A549 (cell line): ENCODE measurements at regions not wholly inside any gene's neighbourhood (a gene's known extent, or its start where the extent isn't known, plus 50 kb on each side); places are given as distances from the start of the nearest gene placed in this dataset.

Source experiments
- ATAC-seq, 2 experiments: fragments of 200-7000 bp in 1 of 2; fragments of >200 bp in 1 of 2; cut with Nextera tagmentation in 1 of 2; cut with Tn5 transposase in 1 of 2; 3 replicates each; pipeline versions ENCODE4 v1.8.0 to v1.9.1; 2018 to 2020; ENCODE audit warnings: mild to moderate bottlenecking in 1 of 2, moderate library complexity in 1 of 2
- CTCF ChIA-PET: fragments of 300-600 bp; sonication (Branson Sonifier 250); formaldehyde crosslinking; extraction: SDS; loops from one replicate; lab custom pipeline; 2021; ENCODE audit warnings: antibody characterized with exemption, inconsistent platforms; lab: Yijun Ruan, JAX
- POLR2A ChIA-PET: fragments of 350-600 bp; formaldehyde crosslinking; extraction: SDS; loops from one replicate; lab custom pipeline; 2021; ENCODE audit warnings: antibody characterized with exemption, inconsistent platforms; lab: Yijun Ruan, JAX
- DNase-seq, 2 experiments: peaks; one replicate each; pipeline versions ENCODE4 v3.0.0 to v3.0.0-alpha.2; 2011 to 2016; ENCODE audit warnings: low read depth in 1 of 2, low spot score in 1 of 2
- FAIRE-seq: peaks from 2 replicates; lab custom pipeline; 2011; peaks lifted over from hg19 to GRCh38; lab: Jason Lieb, UNC
- H3K27ac ChIP-seq, 2 experiments: fragments of >200 bp; sonication (Bioruptor Twin); formaldehyde crosslinking; 3 replicates each; pipeline ENCODE4 v1.5.1; 2016 to 2017
- H3K4me1 ChIP-seq: fragments of >200 bp; sonication (Bioruptor Twin); formaldehyde crosslinking; 3 replicates; pipeline ENCODE4 v1.6.1; 2016
- H3K4me2 ChIP-seq: fragments of >200 bp; sonication (Bioruptor Twin); formaldehyde crosslinking; 3 replicates; pipeline ENCODE4 v1.6.1; 2016
- H3K4me3 ChIP-seq: fragments of >200 bp; sonication (Bioruptor Twin); formaldehyde crosslinking; 3 replicates; pipeline ENCODE4 v1.5.1; 2016
- H3K9me3 ChIP-seq: fragments of >200 bp; sonication (Bioruptor Twin); formaldehyde crosslinking; 3 replicates; pipeline ENCODE4 v1.6.1; 2016
- CEBPB ChIP-seq, 2 experiments: fragments of >200 bp in 1 of 2; sonication (Bioruptor Twin) in 1 of 2; formaldehyde crosslinking in 1 of 2; IDR thresholded peaks; 2 replicates each; pipeline ENCODE4 v1.6.1; 2012 to 2016
- CHD2 ChIP-seq: fragments of 150-350 bp; IDR thresholded peaks from 2 replicates; pipeline ENCODE4 v1.6.1; 2014; ENCODE audit warnings: low read length; ENCODE audit not compliant: partially characterized antibody
- EHMT2 ChIP-seq: fragments of 200-600 bp; sonication (generic); IDR thresholded peaks from 2 replicates; pipeline ENCODE4 v1.6.1; 2016; ENCODE audit warnings: antibody characterized with exemption, low read depth, mild to moderate bottlenecking, moderate library complexity
- EP300 ChIP-seq, 2 experiments: fragments of >200 bp; sonication (Bioruptor Twin); formaldehyde crosslinking; IDR thresholded peaks; 2 replicates in 1 of 2; 3 replicates in 1 of 2; pipeline ENCODE4 v1.6.1; 2016 to 2017
- ESRRA ChIP-seq: fragments of 150-350 bp; IDR thresholded peaks from 2 replicates; pipeline ENCODE4 v1.6.1; 2014; ENCODE audit warnings: mild to moderate bottlenecking, low read length, borderline replicate concordance
- FOSL2 ChIP-seq, 2 experiments: fragments of 450-650 bp in 1 of 2; fragments of >200 bp in 1 of 2; sonication (Bioruptor Twin) in 1 of 2; formaldehyde crosslinking; IDR thresholded peaks; 2 replicates each; pipeline versions ENCODE4 v1.5.0 to v1.6.1; 2016 to 2020; ENCODE audit warnings: mild to moderate bottlenecking in 1 of 2, moderate library complexity in 1 of 2
- FOXS1 ChIP-seq: fragments of 250-450 bp; sonication (Bioruptor Pico); IDR thresholded peaks from 2 replicates; pipeline ENCODE4 v1.5.0; 2020; ENCODE audit warnings: mild to moderate bottlenecking, moderate library complexity
- GATA3 ChIP-seq: IDR thresholded peaks from 2 replicates; pipeline ENCODE4 v1.6.1; 2012; ENCODE audit warnings: borderline replicate concordance
- HDAC2 ChIP-seq: fragments of 200-600 bp; sonication (generic); IDR thresholded peaks from 2 replicates; pipeline ENCODE4 v1.6.1; 2016
- JUN ChIP-seq, 2 experiments: fragments of >200 bp; sonication (Bioruptor Twin); formaldehyde crosslinking; IDR thresholded peaks; 2 replicates in 1 of 2; 3 replicates in 1 of 2; pipeline ENCODE4 v1.6.1; 2016 to 2017
- MYC ChIP-seq: IDR thresholded peaks from 2 replicates; pipeline ENCODE4 v1.6.1; 2012; ENCODE audit warnings: mild to moderate bottlenecking, inconsistent platforms, low read length, improper control_type of control experiment, borderline replicate concordance
- NFE2L2 ChIP-seq: fragments of 150-350 bp; conservative IDR thresholded peaks from 2 replicates; pipeline ENCODE4 v1.6.1; 2014; ENCODE audit warnings: low read length
- RCOR1 ChIP-seq: fragments of 150-350 bp; IDR thresholded peaks from 2 replicates; pipeline ENCODE4 v1.6.1; 2014; ENCODE audit warnings: antibody characterized with exemption, low read length, low read depth
- RFX5 ChIP-seq: fragments of 450-650 bp; IDR thresholded peaks from 2 replicates; pipeline ENCODE4 v1.7.1; 2014; ENCODE audit warnings: antibody characterized with exemption, mild to moderate bottlenecking, moderate library complexity
- SMC3 ChIP-seq: fragments of >200 bp; sonication (Bioruptor Twin); formaldehyde crosslinking; IDR thresholded peaks from 3 replicates; pipeline ENCODE4 v1.6.1; 2018; ENCODE audit warnings: inconsistent platforms
- TFCP2L1 ChIP-seq: fragments of 250-450 bp; sonication (Bioruptor Pico); IDR thresholded peaks from 2 replicates; pipeline ENCODE4 v1.5.0; 2021; ENCODE audit warnings: mild to moderate bottlenecking
- TP53 ChIP-seq: fragments of 250-450 bp; sonication (Bioruptor Pico); IDR thresholded peaks from 2 replicates; pipeline ENCODE4 v1.5.0; 2021; ENCODE audit warnings: mild to moderate bottlenecking, moderate library complexity
- ZNF302 ChIP-seq: fragments of 250-450 bp; sonication (Bioruptor Pico); IDR thresholded peaks from 2 replicates; pipeline ENCODE4 v1.9.0; 2021; ENCODE audit warnings: inconsistent platforms, mild to moderate bottlenecking, moderate library complexity
- whole genome bisulfite sequencing: methylation state at CpG from one replicate; pipeline ENCODE4 v1.1.6; 2017; ENCODE audit errors: missing lambda C conversion rate; 5-methylcytosine and 5-hydroxymethylcytosine counted together
- TF ChIP-seq, protein P1 (sequence below): fragments of 450-650 bp; IDR thresholded peaks from 2 replicates; pipeline ENCODE4 v1.6.1; 2014; ENCODE audit warnings: antibody characterized with exemption
- TF ChIP-seq, protein P2 (sequence below): fragments of 250-450 bp; sonication (Bioruptor Pico); IDR thresholded peaks from 2 replicates; pipeline ENCODE4 v1.5.0; 2021; ENCODE audit warnings: mild to moderate bottlenecking, moderate library complexity, borderline replicate concordance
- TF ChIP-seq, protein P3 (sequence below): IDR thresholded peaks from 2 replicates; pipeline ENCODE4 v1.6.1; 2012
- TF ChIP-seq, protein P4 (sequence below): fragments of 150-350 bp; IDR thresholded peaks from 2 replicates; pipeline ENCODE4 v1.6.1; 2014; ENCODE audit warnings: low read depth, mild to moderate bottlenecking, low read length
- TF ChIP-seq, protein P5 (sequence below): fragments of >200 bp; sonication (Bioruptor Twin); formaldehyde crosslinking; IDR thresholded peaks from 3 replicates; pipeline ENCODE4 v1.5.1; 2016

DNA sequence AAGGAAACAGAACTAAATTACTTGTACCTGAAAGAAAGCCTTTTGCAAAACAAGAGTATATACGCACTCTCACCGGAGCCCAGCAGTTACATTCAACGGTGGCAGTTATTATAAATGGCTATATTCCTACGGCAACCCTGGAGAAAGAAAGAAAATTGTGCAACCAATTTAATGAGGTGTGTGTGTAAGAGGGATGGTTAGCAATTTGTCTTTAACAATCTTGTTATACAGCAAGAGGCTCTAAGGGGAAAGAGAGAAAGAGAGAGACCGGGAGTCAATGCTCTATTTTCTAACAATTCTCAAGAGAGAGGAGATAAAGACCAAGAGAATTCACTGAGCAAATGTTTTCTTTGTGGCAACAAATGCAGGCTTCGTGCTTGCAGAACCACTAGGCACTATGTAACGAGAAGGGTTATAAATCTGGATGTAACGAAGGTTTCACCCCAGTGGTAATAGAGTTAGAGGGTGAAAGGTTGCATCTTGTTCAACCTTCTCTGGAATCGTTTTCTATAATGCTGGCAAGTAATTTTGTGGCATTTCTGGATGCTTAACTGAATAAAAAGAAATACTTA is 359.1 kb upstream of the SPRED2 start:
- ATAC-seq = no peak
- POLR2A ChIA-PET = no interaction called here
- DNase-seq = no peak
- no peak overlapping the region for H3K4me2 ChIP-seq
- 29% methylated on average over 9 of the region's 9 CpGs for WGBS
- TF ChIP-seq GATA3 = no peak
- TF ChIP-seq EP300 (IDR thresholded peaks at IDR 0.05) = no peak
- TF ChIP-seq, protein P1, sequence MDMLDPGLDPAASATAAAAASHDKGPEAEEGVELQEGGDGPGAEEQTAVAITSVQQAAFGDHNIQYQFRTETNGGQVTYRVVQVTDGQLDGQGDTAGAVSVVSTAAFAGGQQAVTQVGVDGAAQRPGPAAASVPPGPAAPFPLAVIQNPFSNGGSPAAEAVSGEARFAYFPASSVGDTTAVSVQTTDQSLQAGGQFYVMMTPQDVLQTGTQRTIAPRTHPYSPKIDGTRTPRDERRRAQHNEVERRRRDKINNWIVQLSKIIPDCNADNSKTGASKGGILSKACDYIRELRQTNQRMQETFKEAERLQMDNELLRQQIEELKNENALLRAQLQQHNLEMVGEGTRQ = no peak
- TF ChIP-seq EHMT2 = no peak
- TF ChIP-seq, protein P2, sequence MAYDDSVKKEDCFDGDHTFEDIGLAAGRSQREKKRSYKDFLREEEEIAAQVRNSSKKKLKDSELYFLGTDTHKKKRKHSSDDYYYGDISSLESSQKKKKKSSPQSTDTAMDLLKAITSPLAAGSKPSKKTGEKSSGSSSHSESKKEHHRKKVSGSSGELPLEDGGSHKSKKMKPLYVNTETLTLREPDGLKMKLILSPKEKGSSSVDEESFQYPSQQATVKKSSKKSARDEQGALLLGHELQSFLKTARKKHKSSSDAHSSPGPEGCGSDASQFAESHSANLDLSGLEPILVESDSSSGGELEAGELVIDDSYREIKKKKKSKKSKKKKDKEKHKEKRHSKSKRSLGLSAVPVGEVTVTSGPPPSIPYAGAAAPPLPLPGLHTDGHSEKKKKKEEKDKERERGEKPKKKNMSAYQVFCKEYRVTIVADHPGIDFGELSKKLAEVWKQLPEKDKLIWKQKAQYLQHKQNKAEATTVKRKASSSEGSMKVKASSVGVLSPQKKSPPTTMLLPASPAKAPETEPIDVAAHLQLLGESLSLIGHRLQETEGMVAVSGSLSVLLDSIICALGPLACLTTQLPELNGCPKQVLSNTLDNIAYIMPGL (CRISPR knock-in tag) = no peak
- TF ChIP-seq MYC = no peak
- no peak for TF ChIP-seq TFCP2L1 (CRISPR knock-in tag)
- TF ChIP-seq CEBPB (IDR thresholded peaks at IDR 0.05) = no peak
- TF ChIP-seq, protein P3, sequence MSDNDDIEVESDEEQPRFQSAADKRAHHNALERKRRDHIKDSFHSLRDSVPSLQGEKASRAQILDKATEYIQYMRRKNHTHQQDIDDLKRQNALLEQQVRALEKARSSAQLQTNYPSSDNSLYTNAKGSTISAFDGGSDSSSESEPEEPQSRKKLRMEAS = no peak
- TF ChIP-seq FOSL2 (IDR thresholded peaks at IDR 0.05) = no peak
- TF ChIP-seq FOSL2 (CRISPR knock-in tag; IDR thresholded peaks at IDR 0.05) = no peak
- no peak for TF ChIP-seq NFE2L2
- TF ChIP-seq ESRRA = no peak
- TF ChIP-seq RFX5 = no peak
- TF ChIP-seq, protein P4, sequence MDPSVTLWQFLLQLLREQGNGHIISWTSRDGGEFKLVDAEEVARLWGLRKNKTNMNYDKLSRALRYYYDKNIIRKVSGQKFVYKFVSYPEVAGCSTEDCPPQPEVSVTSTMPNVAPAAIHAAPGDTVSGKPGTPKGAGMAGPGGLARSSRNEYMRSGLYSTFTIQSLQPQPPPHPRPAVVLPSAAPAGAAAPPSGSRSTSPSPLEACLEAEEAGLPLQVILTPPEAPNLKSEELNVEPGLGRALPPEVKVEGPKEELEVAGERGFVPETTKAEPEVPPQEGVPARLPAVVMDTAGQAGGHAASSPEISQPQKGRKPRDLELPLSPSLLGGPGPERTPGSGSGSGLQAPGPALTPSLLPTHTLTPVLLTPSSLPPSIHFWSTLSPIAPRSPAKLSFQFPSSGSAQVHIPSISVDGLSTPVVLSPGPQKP = no peak
- TF ChIP-seq TP53 (CRISPR knock-in tag) = no peak
- no peaks in the 10 kb centered on the region for H3K4me1 ChIP-seq
- no peak for FAIRE-seq
- CTCF ChIA-PET = no interaction called here
- H3K27ac ChIP-seq = no peak overlapping the region
- no peak overlapping the region for H3K4me3 ChIP-seq
- no peaks in the 10 kb centered on the region for H3K9me3 ChIP-seq

DNA sequence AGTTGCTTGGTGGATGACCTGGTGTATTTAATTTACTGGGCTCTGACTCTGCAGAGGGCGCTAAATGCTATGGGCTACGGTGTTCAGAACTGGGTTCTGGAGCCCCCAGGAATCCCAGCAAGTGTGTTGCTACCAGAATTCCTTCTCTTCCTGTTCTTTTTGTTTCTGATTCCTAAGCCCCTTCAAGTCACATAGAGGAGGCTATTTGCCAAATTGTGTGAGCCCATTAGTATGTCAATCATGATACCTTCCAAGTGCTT is 358.2 kb upstream of the SPRED2 start:
- no peak for ATAC-seq
- WGBS = 20% methylated on average over 2 of the region's 2 CpGs
- no peak for FAIRE-seq
- no peak overlapping the region for H3K4me3 ChIP-seq
- CTCF ChIA-PET = no interaction called here
- H3K9me3 ChIP-seq = no peaks in the 10 kb centered on the region
- TF ChIP-seq FOXS1 (no peak), JUN (IDR thresholded peaks at IDR 0.05) (no peak), HDAC2 (no peak), ZNF302 (CRISPR knock-in tag) (no peak), RCOR1 (no peak), SMC3 (no peak), CHD2 (no peak), TP53 (CRISPR knock-in tag) (no peak)
- TF ChIP-seq, protein P5, sequence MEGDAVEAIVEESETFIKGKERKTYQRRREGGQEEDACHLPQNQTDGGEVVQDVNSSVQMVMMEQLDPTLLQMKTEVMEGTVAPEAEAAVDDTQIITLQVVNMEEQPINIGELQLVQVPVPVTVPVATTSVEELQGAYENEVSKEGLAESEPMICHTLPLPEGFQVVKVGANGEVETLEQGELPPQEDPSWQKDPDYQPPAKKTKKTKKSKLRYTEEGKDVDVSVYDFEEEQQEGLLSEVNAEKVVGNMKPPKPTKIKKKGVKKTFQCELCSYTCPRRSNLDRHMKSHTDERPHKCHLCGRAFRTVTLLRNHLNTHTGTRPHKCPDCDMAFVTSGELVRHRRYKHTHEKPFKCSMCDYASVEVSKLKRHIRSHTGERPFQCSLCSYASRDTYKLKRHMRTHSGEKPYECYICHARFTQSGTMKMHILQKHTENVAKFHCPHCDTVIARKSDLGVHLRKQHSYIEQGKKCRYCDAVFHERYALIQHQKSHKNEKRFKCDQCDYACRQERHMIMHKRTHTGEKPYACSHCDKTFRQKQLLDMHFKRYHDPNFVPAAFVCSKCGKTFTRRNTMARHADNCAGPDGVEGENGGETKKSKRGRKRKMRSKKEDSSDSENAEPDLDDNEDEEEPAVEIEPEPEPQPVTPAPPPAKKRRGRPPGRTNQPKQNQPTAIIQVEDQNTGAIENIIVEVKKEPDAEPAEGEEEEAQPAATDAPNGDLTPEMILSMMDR = no peak
- POLR2A ChIA-PET = no interaction called here
- no peak overlapping the region for H3K4me2 ChIP-seq
- no peak for DNase-seq
- H3K27ac ChIP-seq = no peak overlapping the region
- no peaks in the 10 kb centered on the region for H3K4me1 ChIP-seq
